Spleen (tissue), 11 donors: ENCODE measurements at regions not wholly inside any gene's neighbourhood (a gene's known extent, or its start where the extent isn't known, plus 50 kb on each side); places are given as distances from the start of the nearest gene placed in this dataset.

Source experiments
- DNase-seq: peaks from one replicate; pipeline ENCODE4 v3.0.0-alpha.2; 2020
- H3K27ac ChIP-seq, 8 donors: fragments of 200-600 bp; sonication (generic) in 7 of 8; 1 replicate in 4 of 8; 2 replicates in 4 of 8; pipeline versions ENCODE4 v1.5.0 to v1.8.0; 2016 to 2021; ENCODE audit warnings: inconsistent platforms in 4 of 8, mild to moderate bottlenecking in 4 of 8, moderate library complexity in 1 of 8
- H3K27me3 ChIP-seq, 7 donors: fragments of 200-600 bp; sonication (generic) in 6 of 7; replicated peaks in 1 of 7; 1 replicate in 4 of 7; 2 replicates in 3 of 7; pipeline versions ENCODE4 v1.5.0 to v1.8.0; 2016 to 2021; ENCODE audit warnings: inconsistent platforms in 3 of 7, mild to moderate bottlenecking in 1 of 7
- H3K36me3 ChIP-seq, 6 donors: fragments of 200-600 bp; sonication (generic) in 5 of 6; 1 replicate in 4 of 6; 2 replicates in 2 of 6; pipeline versions ENCODE4 v1.5.0 to v1.8.0; 2016 to 2021; ENCODE audit warnings: inconsistent platforms in 2 of 6
- H3K4me1 ChIP-seq, 6 donors: fragments of 200-600 bp; sonication (generic) in 5 of 6; 1 replicate in 3 of 6; 2 replicates in 3 of 6; pipeline versions ENCODE4 v1.5.0 to v1.8.0; 2016 to 2021; ENCODE audit warnings: inconsistent platforms in 3 of 6
- H3K4me3 ChIP-seq, 8 donors: fragments of 200-600 bp; sonication (generic) in 7 of 8; 1 replicate in 4 of 8; 2 replicates in 4 of 8; pipeline versions ENCODE4 v1.5.0 to v1.8.0; 2016 to 2021; ENCODE audit warnings: inconsistent platforms in 4 of 8, mild to moderate bottlenecking in 4 of 8, moderate library complexity in 2 of 8
- H3K9me3 ChIP-seq, 8 donors: fragments of 200-600 bp; sonication (generic) in 7 of 8; 1 replicate in 4 of 8; 2 replicates in 4 of 8; pipeline versions ENCODE4 v1.5.0 to v1.8.0; 2016 to 2021; ENCODE audit warnings: inconsistent platforms in 4 of 8
- POLR2A ChIP-seq, 3 donors: fragments of 450-650 bp; IDR thresholded peaks; one replicate each; pipeline ENCODE4 v1.5.1; 2017; ENCODE audit warnings: antibody characterized with exemption in 3 of 3, mild to moderate bottlenecking in 1 of 3
- POLR2AphosphoS5 ChIP-seq, 3 donors: sonication (generic); formaldehyde crosslinking; IDR thresholded peaks; one replicate each; pipeline ENCODE4 v1.5.1; 2017; ENCODE audit warnings: antibody characterized with exemption in 3 of 3
- WGBS, 5 donors: extraction: QIAGEN DNeasy Blood & Tissue Kit in 3 of 5; methylation state at CpG; one replicate each; pipeline versions ENCODE4 v1.1.5 to v1.1.7; 2013 to 2018; 5-methylcytosine and 5-hydroxymethylcytosine counted together
- intact Hi-C: fragments of 100-400 bp; cut with DNase I; formaldehyde crosslinking; loops from one replicate; pipeline ENCODE4 v1.15.0; 2023; ENCODE audit warnings: low total_unique reads
- TF ChIP-seq, protein P1 (sequence below), 11 experiments: fragments of 200-600 bp in 7 of 11; fragments of 450-650 bp in 4 of 11; sonication (generic) in 4 of 11; IDR thresholded peaks in 8 of 11; conservative IDR thresholded peaks in 3 of 11; 1 replicate in 7 of 11; 2 replicates in 4 of 11; pipeline versions ENCODE4 v1.4.0 to v1.8.0; 2016 to 2021; ENCODE audit warnings: antibody characterized with exemption in 11 of 11, inconsistent platforms in 4 of 11, mild to moderate bottlenecking in 1 of 11
- donor health status: healthy with polysubstance abuse.
- donor health status: DM: no; HTN: no; CAD: no; lungs with moderate emphysema.
- donor health status: DM: no; HTN: no; CAD: no.
- donor health status: Bipolar disorder and iron deficiency.
- donor health status: healthy.
- donor health status: DM: no; HTN: no; CAD: no.
- donor health status: DM: yes; HTN: yes; CAD: no.

GRCh38 chr12:46473634-46474329, 101.2 kb upstream of the SLC38A2 start:
- Histone ChIP-seq H3K4me1 (peaks cover 18 to 57% (median 32%) of the 10 kb centered on the region in 6 donors), H3K4me3 (peak overlapping the region in 2 of 8 donors; percentile 3 to 8), H3K27me3 (no peaks in the 10 kb centered on the region), H3K27ac (peak overlapping the region; percentile 68 to 90 (median 80)), H3K36me3 (no peaks in the 10 kb centered on the region), H3K9me3 (no peaks in the 10 kb centered on the region)
- DNase-seq: peak; percentile 74
- 11 to 17% (median 12%) methylated on average over 8 of the region's 8 CpGs for WGBS, 5 donors
- intact Hi-C loops: loop anchor here (10.0 kb wide), 1 partner anchor 89 kb away; no protein-coding TSS in a partner anchor
- TF ChIP-seq POLR2AphosphoS5 (IDR thresholded peaks at IDR 0.05): peak in 1 of 3 donors; percentile 45
- TF ChIP-seq POLR2A (IDR thresholded peaks at IDR 0.05): no peak
- TF ChIP-seq, protein P1, sequence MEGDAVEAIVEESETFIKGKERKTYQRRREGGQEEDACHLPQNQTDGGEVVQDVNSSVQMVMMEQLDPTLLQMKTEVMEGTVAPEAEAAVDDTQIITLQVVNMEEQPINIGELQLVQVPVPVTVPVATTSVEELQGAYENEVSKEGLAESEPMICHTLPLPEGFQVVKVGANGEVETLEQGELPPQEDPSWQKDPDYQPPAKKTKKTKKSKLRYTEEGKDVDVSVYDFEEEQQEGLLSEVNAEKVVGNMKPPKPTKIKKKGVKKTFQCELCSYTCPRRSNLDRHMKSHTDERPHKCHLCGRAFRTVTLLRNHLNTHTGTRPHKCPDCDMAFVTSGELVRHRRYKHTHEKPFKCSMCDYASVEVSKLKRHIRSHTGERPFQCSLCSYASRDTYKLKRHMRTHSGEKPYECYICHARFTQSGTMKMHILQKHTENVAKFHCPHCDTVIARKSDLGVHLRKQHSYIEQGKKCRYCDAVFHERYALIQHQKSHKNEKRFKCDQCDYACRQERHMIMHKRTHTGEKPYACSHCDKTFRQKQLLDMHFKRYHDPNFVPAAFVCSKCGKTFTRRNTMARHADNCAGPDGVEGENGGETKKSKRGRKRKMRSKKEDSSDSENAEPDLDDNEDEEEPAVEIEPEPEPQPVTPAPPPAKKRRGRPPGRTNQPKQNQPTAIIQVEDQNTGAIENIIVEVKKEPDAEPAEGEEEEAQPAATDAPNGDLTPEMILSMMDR (IDR thresholded peaks at IDR 0.05 in 8 of 11, conservative IDR thresholded peaks at IDR 0.05 in 3 of 11): peak in 2 of 11 experiments; percentile 8 to 12

- Histone ChIP-seq H3K27me3 (no peaks in the 10 kb centered on the region), H3K4me3 (peak overlapping the region in 1 of 8 donors; percentile 3), H3K4me1 (peaks cover 18 to 64% (median 32%) of the 10 kb centered on the region in 6 donors), H3K36me3 (no peaks in the 10 kb centered on the region), H3K27ac (peak overlapping the region; percentile 68 to 90 (median 80)), H3K9me3 (no peaks in the 10 kb centered on the region)
- no peak for DNase-seq
- WGBS, 5 donors: 46 to 61% (median 55%) methylated on average over 4 of the region's 4 CpGs
- intact Hi-C loops: loop anchor here (10.0 kb wide), 1 partner anchor 88 kb away; no protein-coding TSS in a partner anchor
- TF ChIP-seq, protein P1 (IDR thresholded peaks at IDR 0.05 in 8 of 11, conservative IDR thresholded peaks at IDR 0.05 in 3 of 11): no peak
- TF ChIP-seq POLR2AphosphoS5 (IDR thresholded peaks at IDR 0.05): no peak
- no peak for TF ChIP-seq POLR2A (IDR thresholded peaks at IDR 0.05)
Observed at GRCh38 chr12:46472893-46473633, 100.5 kb upstream of the SLC38A2 start.

DNA sequence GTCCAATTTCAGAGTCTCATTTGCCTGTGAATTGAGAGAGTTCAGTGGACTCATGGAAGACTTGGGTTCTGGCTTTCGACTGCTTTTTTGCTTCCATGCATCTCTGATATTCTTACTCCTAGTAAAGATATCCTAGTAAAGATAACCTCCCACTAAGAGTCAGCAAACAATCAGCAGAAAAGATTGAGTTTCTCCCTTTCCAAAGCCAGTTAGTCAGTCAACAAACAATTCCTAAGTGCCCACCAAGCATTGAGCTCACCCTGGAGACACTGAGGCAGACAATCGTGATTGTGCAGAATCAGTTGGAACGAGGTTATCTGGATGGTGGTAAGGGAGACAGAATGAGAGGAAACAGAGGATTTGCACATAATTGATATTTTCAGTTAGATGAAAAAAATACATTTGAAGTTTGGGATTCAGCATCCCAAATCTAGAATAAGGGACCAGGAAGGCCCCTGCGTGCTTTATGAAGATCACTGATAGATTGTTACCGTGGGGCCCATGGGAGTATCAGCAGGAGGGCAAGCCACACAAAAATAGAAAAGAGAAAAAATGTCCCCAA, 99.7 kb upstream of the SLC38A2 start:
- intact Hi-C loops: loop anchor here (10.0 kb wide), 1 partner anchor 87 kb away; no protein-coding TSS in a partner anchor
- Histone ChIP-seq H3K27me3 (no peaks in the 10 kb centered on the region), H3K36me3 (no peaks in the 10 kb centered on the region), H3K4me3 (no peak overlapping the region), H3K27ac (peak overlapping the region in 6 of 8 donors; percentile 77 to 90 (median 81)), H3K9me3 (no peaks in the 10 kb centered on the region), H3K4me1 (peaks cover 18 to 73% (median 36%) of the 10 kb centered on the region in 6 donors)
- TF ChIP-seq POLR2A (IDR thresholded peaks at IDR 0.05): no peak
- TF ChIP-seq POLR2AphosphoS5 (IDR thresholded peaks at IDR 0.05): no peak
- TF ChIP-seq, protein P1 (IDR thresholded peaks at IDR 0.05 in 8 of 11, conservative IDR thresholded peaks at IDR 0.05 in 3 of 11): no peak
- 65 to 86% (median 84%) methylated on average over 5 of the region's 5 CpGs for WGBS, 5 donors
- no peak for DNase-seq
